ENCODE measurements at regions not wholly inside any gene's neighbourhood (a gene's known extent, or its start where the extent isn't known, plus 50 kb on each side); places are given as distances from the start of the nearest gene placed in this dataset.
"Not testable (repeated sequence)": the region's sequence is repeated elsewhere in the genome, so short reads cannot be mapped to it uniquely, and the experiment has no call there.

GRCh38 chrX:150258463-150259430, 104.4 kb upstream of the MAMLD1 start:
- no peak for TF ChIP-seq CTCF (IDR thresholded peaks at IDR 0.05; ENCODE audit: low read depth, low read length, missing control alignments)
- in situ Hi-C loops (cut with HindIII; ENCODE audit: low sequenced_read_pairs): no loop called here
- no peak overlapping the region for H3K4me3 ChIP-seq (ENCODE audit: low read depth, low read length)
- no peak for DNase-seq (ENCODE audit: low read depth)

GRCh38 chrX:150262456-150262855, 100.7 kb upstream of the MAMLD1 start:
- in situ Hi-C loops (cut with HindIII; ENCODE audit: low sequenced_read_pairs): no loop called here
- DNase-seq (ENCODE audit: low read depth): no peak
- no peak overlapping the region for H3K4me3 ChIP-seq (ENCODE audit: low read depth, low read length)

GRCh38 chrX:150268839-150269355, 94.2 kb upstream of the MAMLD1 start:
- no peak for TF ChIP-seq CTCF (IDR thresholded peaks at IDR 0.05; ENCODE audit: low read depth, low read length, missing control alignments)
- DNase-seq (ENCODE audit: low read depth): no peak
- in situ Hi-C loops (cut with HindIII; ENCODE audit: low sequenced_read_pairs): no loop called here
- no peak overlapping the region for H3K4me3 ChIP-seq (ENCODE audit: low read depth, low read length)

More at GRCh38 chrX:150262456-150262855, 100.7 kb upstream of the MAMLD1 start:
- no peak for TF ChIP-seq CTCF (IDR thresholded peaks at IDR 0.05; ENCODE audit: low read depth, low read length, missing control alignments)

GRCh38 chrX:150269605-150270254, 93.4 kb upstream of the MAMLD1 start:
- TF ChIP-seq CTCF (IDR thresholded peaks at IDR 0.05; ENCODE audit: low read depth, low read length, missing control alignments): no peak
- H3K4me3 ChIP-seq (ENCODE audit: low read depth, low read length): no peak overlapping the region
- DNase-seq (ENCODE audit: low read depth): no peak
- in situ Hi-C loops (cut with HindIII; ENCODE audit: low sequenced_read_pairs): no loop called here

GRCh38 chrX:150270622-150271021, 92.5 kb upstream of the MAMLD1 start:
- no peak overlapping the region for H3K4me3 ChIP-seq (ENCODE audit: low read depth, low read length)
- in situ Hi-C loops (cut with HindIII; ENCODE audit: low sequenced_read_pairs): no loop called here
- no peak for TF ChIP-seq CTCF (IDR thresholded peaks at IDR 0.05; ENCODE audit: low read depth, low read length, missing control alignments)
- DNase-seq (ENCODE audit: low read depth): no peak

- DNase-seq (ENCODE audit: low read depth); H3K4me3 ChIP-seq (ENCODE audit: low read depth, low read length); in situ Hi-C loops (cut with HindIII; ENCODE audit: low sequenced_read_pairs): not testable (repeated sequence)
Measured at GRCh38 chrX:150273575-150274294, 89.4 kb upstream of the MAMLD1 start.

All from astrocyte of the cerebellum (primary cell).